AG09309 (cell line): ENCODE measurements at regions not wholly inside any gene's neighbourhood (a gene's known extent, or its start where the extent isn't known, plus 50 kb on each side); places are given as distances from the start of the nearest gene placed in this dataset.
A peak's percentile ranks its signal among the peaks of the same experiment; 100 is the strongest.

Experiments used
- DNase-seq: peaks from one replicate; pipeline ENCODE4 v3.0.0-alpha.2; 2010; ENCODE audit warnings: low read depth
- H3K4me3 ChIP-seq: 2 replicates; pipeline ENCODE4 v1.5.1; 2011; ENCODE audit warnings: mild to moderate bottlenecking, low read depth, low read length, moderate library complexity; ENCODE audit not compliant: control insufficient read depth
- TF ChIP-seq, protein P1 (sequence below): IDR thresholded peaks from 2 replicates; pipeline ENCODE4 v1.5.1; 2011; ENCODE audit warnings: mild to moderate bottlenecking, low read depth, low read length, inconsistent platforms; ENCODE audit not compliant: insufficient read depth, control insufficient read depth; ENCODE audit errors: missing control alignments

- DNase-seq, result no peak
- TF ChIP-seq, protein P1, sequence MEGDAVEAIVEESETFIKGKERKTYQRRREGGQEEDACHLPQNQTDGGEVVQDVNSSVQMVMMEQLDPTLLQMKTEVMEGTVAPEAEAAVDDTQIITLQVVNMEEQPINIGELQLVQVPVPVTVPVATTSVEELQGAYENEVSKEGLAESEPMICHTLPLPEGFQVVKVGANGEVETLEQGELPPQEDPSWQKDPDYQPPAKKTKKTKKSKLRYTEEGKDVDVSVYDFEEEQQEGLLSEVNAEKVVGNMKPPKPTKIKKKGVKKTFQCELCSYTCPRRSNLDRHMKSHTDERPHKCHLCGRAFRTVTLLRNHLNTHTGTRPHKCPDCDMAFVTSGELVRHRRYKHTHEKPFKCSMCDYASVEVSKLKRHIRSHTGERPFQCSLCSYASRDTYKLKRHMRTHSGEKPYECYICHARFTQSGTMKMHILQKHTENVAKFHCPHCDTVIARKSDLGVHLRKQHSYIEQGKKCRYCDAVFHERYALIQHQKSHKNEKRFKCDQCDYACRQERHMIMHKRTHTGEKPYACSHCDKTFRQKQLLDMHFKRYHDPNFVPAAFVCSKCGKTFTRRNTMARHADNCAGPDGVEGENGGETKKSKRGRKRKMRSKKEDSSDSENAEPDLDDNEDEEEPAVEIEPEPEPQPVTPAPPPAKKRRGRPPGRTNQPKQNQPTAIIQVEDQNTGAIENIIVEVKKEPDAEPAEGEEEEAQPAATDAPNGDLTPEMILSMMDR, result no peak
- no peak overlapping the region for H3K4me3 ChIP-seq
Measured at GRCh38 chr18:47403317-47403716, 151.9 kb upstream of the SKOR2 start.

- no peak overlapping the region for H3K4me3 ChIP-seq
- TF ChIP-seq, protein P1, result no peak
- DNase-seq, result no peak
Measured at GRCh38 chr18:47399475-47399874, 148.0 kb upstream of the SKOR2 start.

DNA sequence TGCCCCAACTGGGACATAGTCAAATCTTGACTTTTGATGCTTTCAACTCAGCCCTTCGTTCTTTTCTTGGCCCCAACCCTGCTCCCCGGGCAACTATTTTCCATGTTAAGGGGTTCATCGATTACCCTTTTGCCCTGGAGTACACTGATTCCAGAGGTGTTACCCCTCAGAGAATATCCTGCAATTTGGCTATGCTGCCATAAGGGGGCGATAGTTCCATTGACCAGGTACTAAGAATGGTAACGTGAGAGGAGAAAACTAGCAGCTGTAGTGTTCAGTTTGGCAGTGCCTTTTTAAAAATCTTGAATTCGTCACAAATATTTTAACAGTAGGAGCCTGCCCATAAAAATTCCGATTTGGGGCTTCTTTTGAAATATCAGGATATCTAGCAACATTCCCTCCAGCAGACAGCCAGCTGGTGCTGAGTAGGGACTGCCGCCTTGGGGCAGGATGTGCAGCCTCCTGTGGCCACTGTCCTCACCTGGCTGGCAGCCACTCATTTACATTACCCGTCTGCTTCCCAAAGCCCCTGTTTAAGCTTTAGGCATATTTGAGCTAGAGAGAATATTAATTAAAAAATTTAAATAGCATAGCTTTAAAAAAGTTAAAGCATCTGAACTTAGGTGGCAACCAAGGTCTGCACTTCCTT, 146.3 kb upstream of the SKOR2 start:
- TF ChIP-seq, protein P1, result peak; percentile 12
- DNase-seq, result no peak

GRCh38 chr18:47391665-47392064, 140.2 kb upstream of the SKOR2 start:
- no peak for DNase-seq
- no peak overlapping the region for H3K4me3 ChIP-seq
- TF ChIP-seq, protein P1, result no peak

More for the DNA sequence above, 146.3 kb upstream of the SKOR2 start:
- H3K4me3 ChIP-seq, result no peak overlapping the region

DNA sequence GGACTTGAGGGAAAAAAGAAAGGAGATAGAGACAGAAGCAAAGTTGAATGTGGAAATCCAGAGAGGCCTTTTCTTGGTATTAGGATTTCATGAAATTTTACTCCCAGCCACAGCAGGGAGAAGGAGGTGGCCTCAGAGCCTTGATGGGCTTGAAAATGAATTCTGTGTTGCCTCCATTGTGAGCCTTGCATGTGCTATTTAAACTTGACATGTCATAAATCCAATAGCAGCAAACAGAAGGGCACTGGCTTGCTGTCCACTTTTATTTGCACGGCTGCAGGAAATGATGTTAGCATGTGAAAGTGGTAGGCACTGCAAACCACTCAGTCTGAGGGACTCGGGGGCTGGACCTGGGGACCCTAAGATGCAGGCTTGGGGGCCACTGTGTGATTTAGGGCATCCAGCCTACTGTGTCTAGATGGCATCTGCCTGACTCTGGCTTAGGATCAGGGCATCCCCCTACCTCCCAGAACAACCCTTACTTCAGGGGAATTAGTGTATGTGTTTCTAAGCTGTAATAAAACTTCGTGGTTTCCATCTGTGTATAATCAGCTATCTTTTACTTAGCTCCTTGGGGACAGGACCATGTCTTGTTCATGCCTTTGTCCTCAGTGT, 139.1 kb upstream of the SKOR2 start:
- no peak overlapping the region for H3K4me3 ChIP-seq
- TF ChIP-seq, protein P1, result no peak
- no peak for DNase-seq

GRCh38 chr18:47389210-47389609, 137.8 kb upstream of the SKOR2 start:
- H3K4me3 ChIP-seq, result no peak overlapping the region
- no peak for DNase-seq
- TF ChIP-seq, protein P1, result no peak
